GM12878 (cell line): ENCODE measurements at regions not wholly inside any gene's neighbourhood (a gene's known extent, or its start where the extent isn't known, plus 50 kb on each side); places are given as distances from the start of the nearest gene placed in this dataset.

Source experiments
- CHD4 ChIP-seq: fragments of 200-600 bp; sonication (generic); IDR thresholded peaks from 2 replicates; pipeline ENCODE4 v1.6.1; 2016; ENCODE audit warnings: mild to moderate bottlenecking
- EZH2 ChIP-seq: IDR thresholded peaks from 2 replicates; pipeline ENCODE4 v1.6.1; 2012; ENCODE audit warnings: low read depth, mild to moderate bottlenecking, control low read depth, inconsistent platforms, low read length, borderline replicate concordance; ENCODE audit not compliant: control insufficient read depth
- GABPA ChIP-seq: IDR thresholded peaks from 2 replicates; pipeline ENCODE4 v1.6.1; 2014; ENCODE audit warnings: antibody characterized with exemption, low read depth, mild to moderate bottlenecking, inconsistent platforms
- HDAC2 ChIP-seq: fragments of 200-600 bp; sonication (generic); IDR thresholded peaks from 2 replicates; pipeline ENCODE4 v1.6.1; 2017
- POLR2AphosphoS5 ChIP-seq: IDR thresholded peaks from 2 replicates; pipeline ENCODE4 v1.6.1; 2011; ENCODE audit warnings: mild to moderate bottlenecking, low read length, inconsistent platforms
- POU2F2 ChIP-seq: IDR thresholded peaks from 3 replicates; pipeline ENCODE4 v1.6.1; 2011; ENCODE audit warnings: low read depth, mild to moderate bottlenecking, low read length, borderline replicate concordance
- RCOR1 ChIP-seq: conservative IDR thresholded peaks from 2 replicates; pipeline ENCODE4 v1.6.1; 2012; ENCODE audit warnings: low read depth, low read length, improper control_type of control experiment
- TCF3 ChIP-seq: IDR thresholded peaks from 2 replicates; pipeline ENCODE4 v1.6.1; 2012; ENCODE audit warnings: low read depth, mild to moderate bottlenecking, low read length, borderline replicate concordance; ENCODE audit not compliant: insufficient read depth
- TF ChIP-seq, protein P1 (sequence below): fragments of 450-650 bp; IDR thresholded peaks from 2 replicates; pipeline ENCODE4 v1.6.1; 2017; ENCODE audit warnings: mild to moderate bottlenecking, moderate library complexity
- TF ChIP-seq, protein P2 (sequence below): fragments of 450-650 bp; IDR thresholded peaks from 2 replicates; pipeline ENCODE4 v1.6.1; 2014; ENCODE audit warnings: mild to moderate bottlenecking
- TF ChIP-seq, protein P3 (sequence below): IDR thresholded peaks from 2 replicates; pipeline ENCODE4 v1.6.1; 2011; ENCODE audit warnings: mild to moderate bottlenecking, low read depth, low read length, moderate library complexity; ENCODE audit not compliant: insufficient replicate concordance
- TF ChIP-seq, protein P4 (sequence below): IDR thresholded peaks from 2 replicates; pipeline ENCODE4 v1.6.1; 2012; ENCODE audit warnings: low read depth, low read length, improper control_type of control experiment
- TF ChIP-seq, protein P5 (sequence below), 3 experiments: IDR thresholded peaks in 2 of 3; conservative IDR thresholded peaks in 1 of 3; 2 replicates each; pipeline ENCODE4 v1.5.1; 2011; ENCODE audit warnings: low read depth in 3 of 3, low read length in 3 of 3, mild to moderate bottlenecking in 3 of 3, control low read depth in 2 of 3, moderate library complexity in 2 of 3, inconsistent platforms in 1 of 3, mixed read lengths in 1 of 3; ENCODE audit not compliant: control insufficient read depth in 2 of 3, insufficient read depth in 1 of 3; ENCODE audit errors: extremely low read depth in 1 of 3

DNA sequence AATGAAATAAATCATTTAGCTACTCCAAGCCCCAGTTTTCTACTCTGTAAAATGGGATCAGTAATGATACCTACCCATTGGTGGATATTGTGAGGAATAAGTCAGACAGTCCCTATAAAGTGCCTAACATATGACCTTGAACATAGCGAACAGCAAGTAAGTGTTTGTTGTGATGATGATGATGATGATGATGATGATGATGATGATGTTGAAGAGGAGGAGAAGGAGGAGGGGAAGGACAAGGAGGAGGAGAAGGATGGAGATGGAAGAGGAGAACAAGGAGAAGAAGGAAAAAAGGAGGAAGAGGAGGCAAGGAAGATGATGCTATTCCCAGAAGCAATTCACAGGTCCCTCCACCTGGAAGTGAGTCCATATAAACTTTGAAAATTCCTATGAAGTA is 264.3 kb downstream of the MAFB start:
- TF ChIP-seq, protein P1, sequence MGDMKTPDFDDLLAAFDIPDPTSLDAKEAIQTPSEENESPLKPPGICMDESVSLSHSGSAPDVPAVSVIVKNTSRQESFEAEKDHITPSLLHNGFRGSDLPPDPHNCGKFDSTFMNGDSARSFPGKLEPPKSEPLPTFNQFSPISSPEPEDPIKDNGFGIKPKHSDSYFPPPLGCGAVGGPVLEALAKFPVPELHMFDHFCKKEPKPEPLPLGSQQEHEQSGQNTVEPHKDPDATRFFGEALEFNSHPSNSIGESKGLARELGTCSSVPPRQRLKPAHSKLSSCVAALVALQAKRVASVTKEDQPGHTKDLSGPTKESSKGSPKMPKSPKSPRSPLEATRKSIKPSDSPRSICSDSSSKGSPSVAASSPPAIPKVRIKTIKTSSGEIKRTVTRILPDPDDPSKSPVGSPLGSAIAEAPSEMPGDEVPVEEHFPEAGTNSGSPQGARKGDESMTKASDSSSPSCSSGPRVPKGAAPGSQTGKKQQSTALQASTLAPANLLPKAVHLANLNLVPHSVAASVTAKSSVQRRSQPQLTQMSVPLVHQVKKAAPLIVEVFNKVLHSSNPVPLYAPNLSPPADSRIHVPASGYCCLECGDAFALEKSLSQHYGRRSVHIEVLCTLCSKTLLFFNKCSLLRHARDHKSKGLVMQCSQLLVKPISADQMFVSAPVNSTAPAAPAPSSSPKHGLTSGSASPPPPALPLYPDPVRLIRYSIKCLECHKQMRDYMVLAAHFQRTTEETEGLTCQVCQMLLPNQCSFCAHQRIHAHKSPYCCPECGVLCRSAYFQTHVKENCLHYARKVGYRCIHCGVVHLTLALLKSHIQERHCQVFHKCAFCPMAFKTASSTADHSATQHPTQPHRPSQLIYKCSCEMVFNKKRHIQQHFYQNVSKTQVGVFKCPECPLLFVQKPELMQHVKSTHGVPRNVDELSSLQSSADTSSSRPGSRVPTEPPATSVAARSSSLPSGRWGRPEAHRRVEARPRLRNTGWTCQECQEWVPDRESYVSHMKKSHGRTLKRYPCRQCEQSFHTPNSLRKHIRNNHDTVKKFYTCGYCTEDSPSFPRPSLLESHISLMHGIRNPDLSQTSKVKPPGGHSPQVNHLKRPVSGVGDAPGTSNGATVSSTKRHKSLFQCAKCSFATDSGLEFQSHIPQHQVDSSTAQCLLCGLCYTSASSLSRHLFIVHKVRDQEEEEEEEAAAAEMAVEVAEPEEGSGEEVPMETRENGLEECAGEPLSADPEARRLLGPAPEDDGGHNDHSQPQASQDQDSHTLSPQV, result no peak
- TF ChIP-seq, protein P2, sequence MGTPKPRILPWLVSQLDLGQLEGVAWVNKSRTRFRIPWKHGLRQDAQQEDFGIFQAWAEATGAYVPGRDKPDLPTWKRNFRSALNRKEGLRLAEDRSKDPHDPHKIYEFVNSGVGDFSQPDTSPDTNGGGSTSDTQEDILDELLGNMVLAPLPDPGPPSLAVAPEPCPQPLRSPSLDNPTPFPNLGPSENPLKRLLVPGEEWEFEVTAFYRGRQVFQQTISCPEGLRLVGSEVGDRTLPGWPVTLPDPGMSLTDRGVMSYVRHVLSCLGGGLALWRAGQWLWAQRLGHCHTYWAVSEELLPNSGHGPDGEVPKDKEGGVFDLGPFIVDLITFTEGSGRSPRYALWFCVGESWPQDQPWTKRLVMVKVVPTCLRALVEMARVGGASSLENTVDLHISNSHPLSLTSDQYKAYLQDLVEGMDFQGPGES, result no peak
- TF ChIP-seq, protein P3, sequence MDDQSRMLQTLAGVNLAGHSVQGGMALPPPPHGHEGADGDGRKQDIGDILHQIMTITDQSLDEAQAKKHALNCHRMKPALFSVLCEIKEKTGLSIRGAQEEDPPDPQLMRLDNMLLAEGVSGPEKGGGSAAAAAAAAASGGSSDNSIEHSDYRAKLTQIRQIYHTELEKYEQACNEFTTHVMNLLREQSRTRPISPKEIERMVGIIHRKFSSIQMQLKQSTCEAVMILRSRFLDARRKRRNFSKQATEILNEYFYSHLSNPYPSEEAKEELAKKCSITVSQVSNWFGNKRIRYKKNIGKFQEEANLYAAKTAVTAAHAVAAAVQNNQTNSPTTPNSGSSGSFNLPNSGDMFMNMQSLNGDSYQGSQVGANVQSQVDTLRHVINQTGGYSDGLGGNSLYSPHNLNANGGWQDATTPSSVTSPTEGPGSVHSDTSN, result no peak
- TF ChIP-seq, protein P4, sequence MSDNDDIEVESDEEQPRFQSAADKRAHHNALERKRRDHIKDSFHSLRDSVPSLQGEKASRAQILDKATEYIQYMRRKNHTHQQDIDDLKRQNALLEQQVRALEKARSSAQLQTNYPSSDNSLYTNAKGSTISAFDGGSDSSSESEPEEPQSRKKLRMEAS, result no peak
- TF ChIP-seq POLR2AphosphoS5 (no peak), TCF3 (no peak), HDAC2 (no peak), GABPA (no peak), RCOR1 (no peak), EZH2 (no peak), POU2F2 (no peak), CHD4 (no peak)
- TF ChIP-seq, protein P5, sequence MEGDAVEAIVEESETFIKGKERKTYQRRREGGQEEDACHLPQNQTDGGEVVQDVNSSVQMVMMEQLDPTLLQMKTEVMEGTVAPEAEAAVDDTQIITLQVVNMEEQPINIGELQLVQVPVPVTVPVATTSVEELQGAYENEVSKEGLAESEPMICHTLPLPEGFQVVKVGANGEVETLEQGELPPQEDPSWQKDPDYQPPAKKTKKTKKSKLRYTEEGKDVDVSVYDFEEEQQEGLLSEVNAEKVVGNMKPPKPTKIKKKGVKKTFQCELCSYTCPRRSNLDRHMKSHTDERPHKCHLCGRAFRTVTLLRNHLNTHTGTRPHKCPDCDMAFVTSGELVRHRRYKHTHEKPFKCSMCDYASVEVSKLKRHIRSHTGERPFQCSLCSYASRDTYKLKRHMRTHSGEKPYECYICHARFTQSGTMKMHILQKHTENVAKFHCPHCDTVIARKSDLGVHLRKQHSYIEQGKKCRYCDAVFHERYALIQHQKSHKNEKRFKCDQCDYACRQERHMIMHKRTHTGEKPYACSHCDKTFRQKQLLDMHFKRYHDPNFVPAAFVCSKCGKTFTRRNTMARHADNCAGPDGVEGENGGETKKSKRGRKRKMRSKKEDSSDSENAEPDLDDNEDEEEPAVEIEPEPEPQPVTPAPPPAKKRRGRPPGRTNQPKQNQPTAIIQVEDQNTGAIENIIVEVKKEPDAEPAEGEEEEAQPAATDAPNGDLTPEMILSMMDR (IDR thresholded peaks at IDR 0.05 in 2 of 3, conservative IDR thresholded peaks at IDR 0.05 in 1 of 3; ENCODE audit: control insufficient read depth in 2 of 3, extremely low read depth in 1 of 3, insufficient read depth in 1 of 3, low read depth in 3 of 3, low read length in 3 of 3), result no peak
